ENCODE measurements at regions not wholly inside any gene's neighbourhood (a gene's known extent, or its start where the extent isn't known, plus 50 kb on each side); places are given as distances from the start of the nearest gene placed in this dataset.

DNA sequence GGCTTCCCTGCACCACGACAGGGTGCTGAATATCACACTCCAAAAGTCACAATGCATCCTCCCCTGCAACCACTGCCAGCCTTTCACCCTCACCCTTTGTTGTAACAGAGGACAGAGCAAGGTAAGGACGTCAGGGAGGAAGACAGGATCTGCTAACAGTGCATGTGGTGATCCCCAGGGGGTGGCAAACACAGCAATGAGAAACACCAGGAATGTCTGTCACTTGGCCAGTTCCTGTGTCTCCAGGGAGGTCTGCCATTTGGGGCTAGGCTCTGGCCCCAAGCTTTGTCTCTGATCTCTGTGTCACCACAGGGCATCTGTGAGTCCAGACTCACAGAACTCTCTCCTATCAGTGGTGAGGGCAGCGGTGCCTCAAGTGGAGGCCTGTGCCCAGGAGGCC, 54.3 kb upstream of the SLC24A5 start (continued):
- no peak for TF ChIP-seq ZNF274 (IDR thresholded peaks at IDR 0.05; ENCODE audit: borderline replicate concordance, extremely low read depth, low read length)
- TF ChIP-seq EP300 (IDR thresholded peaks at IDR 0.05; ENCODE audit: borderline replicate concordance in 1 of 2, low read depth in 2 of 2, low read length in 2 of 2), result no peak
- TF ChIP-seq SP2 (IDR thresholded peaks at IDR 0.05; ENCODE audit: low read length), result no peak
